ENCODE measurements at regions not wholly inside any gene's neighbourhood (a gene's known extent, or its start where the extent isn't known, plus 50 kb on each side); places are given as distances from the start of the nearest gene placed in this dataset.
A peak's percentile ranks its signal among the peaks of the same experiment; 100 is the strongest.

DNA sequence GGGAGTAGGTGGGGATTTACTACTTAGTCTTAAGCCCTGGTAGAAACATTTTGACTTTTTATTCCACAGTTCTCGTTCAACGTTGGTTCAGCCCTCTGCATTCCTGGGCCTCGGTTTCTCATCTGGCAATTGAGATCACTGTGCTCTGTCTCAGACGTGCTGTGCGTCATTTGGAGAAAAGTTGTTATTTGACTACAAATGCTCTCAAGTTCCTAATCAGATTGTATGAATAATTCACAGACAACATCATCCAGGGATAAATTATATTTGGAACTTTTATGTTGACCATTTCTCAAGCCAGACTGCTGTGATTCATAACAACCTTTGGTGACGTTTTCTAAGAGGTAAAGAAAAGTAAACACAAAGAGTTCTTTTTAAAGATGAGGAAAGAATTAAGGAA is 69.2 kb downstream of the BLID start:
- peaks cover 38% of the 10 kb centered on the region for H3K4me1 ChIP-seq (ENCODE audit: insufficient read depth, low read length)
- H2AFZ ChIP-seq (ENCODE audit: low read length) = no peak overlapping the region

DNA sequence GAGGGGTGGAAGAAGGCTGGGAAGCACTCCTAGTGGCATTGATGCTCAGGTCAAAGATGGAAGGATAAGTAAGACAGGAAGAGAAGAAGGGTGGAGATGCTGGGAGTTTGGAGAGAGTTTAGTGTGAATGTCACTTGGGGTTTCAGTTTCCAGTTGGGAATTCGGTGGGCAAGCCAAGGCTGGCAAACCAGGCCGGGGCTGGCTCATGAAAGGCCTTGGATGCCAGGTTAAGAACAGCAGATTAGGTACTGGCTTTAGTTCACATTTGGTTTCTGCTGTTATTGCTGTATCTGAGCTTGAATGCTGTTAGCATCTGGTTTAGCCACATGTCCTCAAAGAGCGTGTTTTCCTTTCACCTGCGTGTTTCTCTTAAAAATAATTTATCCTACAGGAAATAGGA is 69.6 kb downstream of the BLID start:
- H3K27me3 ChIP-seq (ENCODE audit: insufficient read depth, low read length) = no peaks in the 10 kb centered on the region
- no peak for DNase-seq (ENCODE audit: insufficient read length, low spot score, missing footprints)
- peak overlapping the region; percentile 97 for H3K27ac ChIP-seq (ENCODE audit: low read depth, low read length)
- H4K20me1 ChIP-seq (ENCODE audit: insufficient read depth, low read length) = no peaks in the 10 kb centered on the region
- no peak overlapping the region for H3K4me3 ChIP-seq (ENCODE audit: insufficient read depth, low read length)
- H3K4me2 ChIP-seq (ENCODE audit: insufficient read depth, low read length) = no peak overlapping the region
- TF ChIP-seq, protein P1, sequence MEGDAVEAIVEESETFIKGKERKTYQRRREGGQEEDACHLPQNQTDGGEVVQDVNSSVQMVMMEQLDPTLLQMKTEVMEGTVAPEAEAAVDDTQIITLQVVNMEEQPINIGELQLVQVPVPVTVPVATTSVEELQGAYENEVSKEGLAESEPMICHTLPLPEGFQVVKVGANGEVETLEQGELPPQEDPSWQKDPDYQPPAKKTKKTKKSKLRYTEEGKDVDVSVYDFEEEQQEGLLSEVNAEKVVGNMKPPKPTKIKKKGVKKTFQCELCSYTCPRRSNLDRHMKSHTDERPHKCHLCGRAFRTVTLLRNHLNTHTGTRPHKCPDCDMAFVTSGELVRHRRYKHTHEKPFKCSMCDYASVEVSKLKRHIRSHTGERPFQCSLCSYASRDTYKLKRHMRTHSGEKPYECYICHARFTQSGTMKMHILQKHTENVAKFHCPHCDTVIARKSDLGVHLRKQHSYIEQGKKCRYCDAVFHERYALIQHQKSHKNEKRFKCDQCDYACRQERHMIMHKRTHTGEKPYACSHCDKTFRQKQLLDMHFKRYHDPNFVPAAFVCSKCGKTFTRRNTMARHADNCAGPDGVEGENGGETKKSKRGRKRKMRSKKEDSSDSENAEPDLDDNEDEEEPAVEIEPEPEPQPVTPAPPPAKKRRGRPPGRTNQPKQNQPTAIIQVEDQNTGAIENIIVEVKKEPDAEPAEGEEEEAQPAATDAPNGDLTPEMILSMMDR (IDR thresholded peaks at IDR 0.05; ENCODE audit: extremely low read depth, low read depth, low read length) = no peak
- H3K79me2 ChIP-seq (ENCODE audit: insufficient read depth, low read length) = peaks cover 7% of the 10 kb centered on the region
- peaks cover 42% of the 10 kb centered on the region for H3K4me1 ChIP-seq (ENCODE audit: insufficient read depth, low read length)
- no peaks in the 10 kb centered on the region for H3K9me3 ChIP-seq (ENCODE audit: low read depth, low read length)
- H2AFZ ChIP-seq (ENCODE audit: low read length) = no peak overlapping the region
- peaks cover 30% of the 10 kb centered on the region for H3K36me3 ChIP-seq (ENCODE audit: insufficient read depth, low read length)

More for the DNA sequence above, 69.2 kb downstream of the BLID start:
- Histone ChIP-seq H3K4me2 (ENCODE audit: insufficient read depth, low read length) (peak overlapping the region; percentile 5), H3K27me3 (ENCODE audit: insufficient read depth, low read length) (no peaks in the 10 kb centered on the region), H3K36me3 (ENCODE audit: insufficient read depth, low read length) (peaks cover 32% of the 10 kb centered on the region), H3K4me3 (ENCODE audit: insufficient read depth, low read length) (no peak overlapping the region), H3K27ac (ENCODE audit: low read depth, low read length) (peak overlapping the region; percentile 97), H3K79me2 (ENCODE audit: insufficient read depth, low read length) (peaks cover 7% of the 10 kb centered on the region), H3K9me3 (ENCODE audit: low read depth, low read length) (no peaks in the 10 kb centered on the region), H4K20me1 (ENCODE audit: insufficient read depth, low read length) (no peaks in the 10 kb centered on the region)
- TF ChIP-seq, protein P1 (IDR thresholded peaks at IDR 0.05; ENCODE audit: extremely low read depth, low read depth, low read length) = no peak
- peak; percentile 76 for DNase-seq (ENCODE audit: insufficient read length, low spot score, missing footprints)

DNA sequence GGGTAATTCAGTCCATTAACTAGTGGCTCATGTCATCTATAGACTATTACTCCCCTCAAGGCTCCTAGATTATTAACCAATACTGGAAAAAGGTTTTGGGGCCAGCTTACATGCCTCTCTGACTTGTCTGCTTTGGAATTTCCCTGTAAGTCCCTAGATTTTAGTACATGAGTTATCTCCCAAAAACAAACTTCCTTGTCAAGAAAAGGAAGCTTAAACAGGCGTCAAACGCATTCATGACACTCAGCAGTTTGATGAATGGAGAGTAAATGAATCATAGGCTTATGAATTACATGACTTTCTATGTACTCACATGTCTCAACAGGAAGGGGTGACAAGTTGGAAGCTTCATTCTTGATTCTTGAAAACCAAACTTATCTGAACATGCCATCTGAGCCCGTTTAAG is 70.8 kb downstream of the BLID start:
- Histone ChIP-seq H3K4me2 (ENCODE audit: insufficient read depth, low read length) (peak overlapping the region; percentile 6), H3K4me1 (ENCODE audit: insufficient read depth, low read length) (peaks cover 54% of the 10 kb centered on the region), H3K27me3 (ENCODE audit: insufficient read depth, low read length) (no peaks in the 10 kb centered on the region), H3K4me3 (ENCODE audit: insufficient read depth, low read length) (no peak overlapping the region), H4K20me1 (ENCODE audit: insufficient read depth, low read length) (no peaks in the 10 kb centered on the region), H3K9me3 (ENCODE audit: low read depth, low read length) (no peaks in the 10 kb centered on the region), H3K36me3 (ENCODE audit: insufficient read depth, low read length) (peaks cover 20% of the 10 kb centered on the region), H2AFZ (ENCODE audit: low read length) (no peak overlapping the region), H3K27ac (ENCODE audit: low read depth, low read length) (peak overlapping the region; percentile 97), H3K79me2 (ENCODE audit: insufficient read depth, low read length) (peaks cover 3% of the 10 kb centered on the region)
- peak; percentile 56 for DNase-seq (ENCODE audit: insufficient read length, low spot score, missing footprints)
- TF ChIP-seq, protein P1 (IDR thresholded peaks at IDR 0.05; ENCODE audit: extremely low read depth, low read depth, low read length) = no peak

DNA sequence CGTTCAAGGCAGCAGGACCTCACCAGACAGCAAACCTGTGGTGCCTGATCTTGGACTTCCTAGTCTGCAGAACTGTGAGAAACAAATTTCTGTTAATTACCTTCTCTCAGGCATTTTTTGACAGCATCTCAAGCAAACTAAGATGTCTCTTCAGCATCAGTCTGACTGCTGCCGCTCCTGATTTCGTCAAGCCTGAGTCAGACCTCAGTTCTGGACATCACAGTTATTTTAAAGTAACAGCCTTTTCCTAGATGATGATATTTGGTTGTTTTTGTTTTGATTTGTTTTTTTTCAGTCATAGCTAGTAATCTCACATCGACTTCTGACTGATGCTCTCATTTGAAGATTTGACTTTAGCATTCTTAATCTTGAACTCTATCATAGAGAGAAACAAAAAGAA is 71.9 kb downstream of the BLID start:
- DNase-seq (ENCODE audit: insufficient read length, low spot score, missing footprints) = peak; percentile 44
- H3K79me2 ChIP-seq (ENCODE audit: insufficient read depth, low read length) = peaks cover 3% of the 10 kb centered on the region
- H3K27ac ChIP-seq (ENCODE audit: low read depth, low read length) = peak overlapping the region; percentile 97
- H3K4me3 ChIP-seq (ENCODE audit: insufficient read depth, low read length) = no peak overlapping the region
- H3K4me1 ChIP-seq (ENCODE audit: insufficient read depth, low read length) = peaks cover 65% of the 10 kb centered on the region
- no peak overlapping the region for H3K4me2 ChIP-seq (ENCODE audit: insufficient read depth, low read length)
- H3K36me3 ChIP-seq (ENCODE audit: insufficient read depth, low read length) = peaks cover 13% of the 10 kb centered on the region
- H3K9me3 ChIP-seq (ENCODE audit: low read depth, low read length) = no peaks in the 10 kb centered on the region
- H3K27me3 ChIP-seq (ENCODE audit: insufficient read depth, low read length) = no peaks in the 10 kb centered on the region
- H2AFZ ChIP-seq (ENCODE audit: low read length) = no peak overlapping the region
- H4K20me1 ChIP-seq (ENCODE audit: insufficient read depth, low read length) = no peaks in the 10 kb centered on the region
- TF ChIP-seq, protein P1 (IDR thresholded peaks at IDR 0.05; ENCODE audit: extremely low read depth, low read depth, low read length) = no peak
